Stomach (tissue), 4 donors: ENCODE measurements at regions not wholly inside any gene's neighbourhood (a gene's known extent, or its start where the extent isn't known, plus 50 kb on each side); places are given as distances from the start of the nearest gene placed in this dataset.

Experiments used
- CTCF ChIP-seq, 7 experiments: fragments of 450-650 bp in 4 of 7; fragments of 200-600 bp in 3 of 7; sonication (generic) in 3 of 7; IDR thresholded peaks; one replicate each; pipeline ENCODE4 v1.5.1; 2016 to 2019; ENCODE audit warnings: antibody characterized with exemption in 7 of 7, control low read depth in 2 of 7, mild to moderate bottlenecking in 1 of 7
- EP300 ChIP-seq: sonication (generic); formaldehyde crosslinking; IDR thresholded peaks from one replicate; pipeline ENCODE4 v1.6.1; 2017; ENCODE audit warnings: antibody characterized with exemption
- POLR2A ChIP-seq, 4 donors: fragments of 450-650 bp; IDR thresholded peaks; one replicate each; pipeline ENCODE4 v1.6.1; 2016; ENCODE audit warnings: antibody characterized with exemption in 4 of 4, control low read depth in 2 of 4, mild to moderate bottlenecking in 1 of 4, moderate library complexity in 1 of 4
- POLR2AphosphoS5 ChIP-seq, 3 donors: sonication (generic); formaldehyde crosslinking; IDR thresholded peaks; one replicate each; pipeline ENCODE4 v1.6.1; 2016; ENCODE audit warnings: antibody characterized with exemption in 3 of 3

GRCh38 chr5:125793470-125793869, 629.7 kb upstream of the GRAMD2B start:
- TF ChIP-seq CTCF (IDR thresholded peaks at IDR 0.05) (no peak), POLR2AphosphoS5 (IDR thresholded peaks at IDR 0.05) (no peak), EP300 (no peak), POLR2A (IDR thresholded peaks at IDR 0.05) (no peak)
